Mesothelial cell of epicardium (in vitro differentiated cells): ENCODE measurements at regions not wholly inside any gene's neighbourhood (a gene's known extent, or its start where the extent isn't known, plus 50 kb on each side); places are given as distances from the start of the nearest gene placed in this dataset.

Experiments used
- DNase-seq, 2 experiments: peaks; one replicate each; pipeline ENCODE4 v3.0.0; 2021; ENCODE audit warnings: low spot score in 2 of 2; ENCODE audit not compliant: unreplicated experiment in 2 of 2
- H3K27ac Mint-ChIP-seq: 2 replicates; pipeline ENCODE4 v1.8.0; 2021; ENCODE audit warnings: mixed read lengths
- H3K27me3 Mint-ChIP-seq: 2 replicates; pipeline ENCODE4 v1.8.0; 2021; ENCODE audit warnings: low read depth, mixed read lengths
- H3K36me3 Mint-ChIP-seq: 2 replicates; pipeline ENCODE4 v1.8.0; 2021; ENCODE audit warnings: mixed read lengths
- H3K4me1 Mint-ChIP-seq: 2 replicates; pipeline ENCODE4 v1.8.0; 2021; ENCODE audit warnings: mixed read lengths
- H3K4me3 Mint-ChIP-seq: 2 replicates; pipeline ENCODE4 v1.8.0; 2021; ENCODE audit warnings: mild to moderate bottlenecking, moderate library complexity, mixed read lengths
- H3K9me3 Mint-ChIP-seq: 2 replicates; pipeline ENCODE4 v1.8.0; 2021; ENCODE audit warnings: mixed read lengths
- CTCF ChIP-seq: fragments of 200-600 bp; sonication (generic); IDR thresholded peaks from one replicate; pipeline ENCODE4 v1.5.0; 2021; ENCODE audit warnings: antibody characterized with exemption; ENCODE audit not compliant: unreplicated experiment

- H3K27ac Mint-ChIP-seq = no peak overlapping the region
- peaks cover 15% of the 10 kb centered on the region for H3K27me3 Mint-ChIP-seq
- no peak overlapping the region for H3K4me3 Mint-ChIP-seq
- no peaks in the 10 kb centered on the region for H3K9me3 Mint-ChIP-seq
- DNase-seq = no peak
- no peaks in the 10 kb centered on the region for H3K4me1 Mint-ChIP-seq
- no peak for TF ChIP-seq CTCF
- no peaks in the 10 kb centered on the region for H3K36me3 Mint-ChIP-seq
These were observed 160.7 kb upstream of the COBL start for GRCh38 chr7:51477323-51477722.

GRCh38 chr7:51476026-51476425, 159.4 kb upstream of the COBL start:
- no peak for TF ChIP-seq CTCF
- Mint-ChIP-seq H3K4me3 (no peak overlapping the region), H3K27me3 (peaks cover 28% of the 10 kb centered on the region), H3K36me3 (no peaks in the 10 kb centered on the region), H3K4me1 (peaks cover 9% of the 10 kb centered on the region), H3K27ac (no peak overlapping the region), H3K9me3 (no peaks in the 10 kb centered on the region)
- no peak for DNase-seq

- Mint-ChIP-seq H3K36me3 (no peaks in the 10 kb centered on the region), H3K4me3 (no peak overlapping the region), H3K9me3 (no peaks in the 10 kb centered on the region), H3K4me1 (peaks cover 11% of the 10 kb centered on the region), H3K27ac (no peak overlapping the region), H3K27me3 (peaks cover 42% of the 10 kb centered on the region)
- no peak for TF ChIP-seq CTCF
- no peak for DNase-seq
These were observed 156.3 kb upstream of the COBL start for GRCh38 chr7:51472873-51473272.

- peaks cover 11% of the 10 kb centered on the region for H3K4me1 Mint-ChIP-seq
- DNase-seq = no peak
- TF ChIP-seq CTCF = no peak
- no peak overlapping the region for H3K27ac Mint-ChIP-seq
- H3K27me3 Mint-ChIP-seq = peaks cover 42% of the 10 kb centered on the region
- no peaks in the 10 kb centered on the region for H3K36me3 Mint-ChIP-seq
- peak overlapping the region; percentile 59 for H3K4me3 Mint-ChIP-seq
- H3K9me3 Mint-ChIP-seq = no peaks in the 10 kb centered on the region
These were observed 155.3 kb upstream of the COBL start for GRCh38 chr7:51471981-51472296.

- Mint-ChIP-seq H3K27me3 (peaks cover 42% of the 10 kb centered on the region), H3K27ac (no peak overlapping the region), H3K4me1 (peaks cover 11% of the 10 kb centered on the region), H3K4me3 (peak overlapping the region; percentile 59), H3K9me3 (no peaks in the 10 kb centered on the region), H3K36me3 (no peaks in the 10 kb centered on the region)
- no peak for DNase-seq
- TF ChIP-seq CTCF = no peak
These were observed 154.8 kb upstream of the COBL start for GRCh38 chr7:51471210-51471980.
